IMR-90 (cell line): ENCODE measurements at regions not wholly inside any gene's neighbourhood (a gene's known extent, or its start where the extent isn't known, plus 50 kb on each side); places are given as distances from the start of the nearest gene placed in this dataset.

ENCODE experiments used
- ATAC-seq: fragments of 200-7000 bp; cut with Tn5 transposase; 2 replicates; pipeline ENCODE4 v1.9.1; 2020; ENCODE audit warnings: low read depth, mild to moderate bottlenecking, moderate library complexity
- BruUV-seq: library from RNA; stranded (reverse); fragments of 400-500 nt; replicated peaks from 2 replicates; lab custom pipeline; 2021; lab: Mats Ljungman, UMichigan
- CTCF ChIA-PET: fragments of 300-600 bp; formaldehyde crosslinking; extraction: SDS; loops from one replicate; lab custom pipeline; 2021; ENCODE audit warnings: antibody characterized with exemption; lab: Yijun Ruan, JAX
- POLR2A ChIA-PET: fragments of 300-600 bp; sonication (Branson Sonifier 250); formaldehyde crosslinking; loops from one replicate; lab custom pipeline; 2022; ENCODE audit warnings: antibody characterized with exemption; ENCODE audit not compliant: unreplicated experiment; lab: Charles Lee
- DNase-seq: peaks from one replicate; pipeline ENCODE4 v3.0.0; 2013
- H2AFZ ChIP-seq: replicated peaks from 2 replicates; pipeline ENCODE3; 2013; ENCODE audit warnings: low read length, mild to moderate bottlenecking; ENCODE audit not compliant: poor library complexity
- H2AK5ac ChIP-seq: 2 replicates; pipeline ENCODE4 v1.6.1; 2013; ENCODE audit warnings: low read depth, low read length, inconsistent platforms
- H2AK9ac ChIP-seq: replicated peaks from 2 replicates; pipeline ENCODE3; 2013; ENCODE audit warnings: mild to moderate bottlenecking, low read depth, low read length, moderate library complexity; ENCODE audit not compliant: poor library complexity
- H2BK120ac ChIP-seq: 2 replicates; pipeline ENCODE4 v1.6.1; 2013; ENCODE audit warnings: low read depth, low read length, inconsistent platforms
- H2BK15ac ChIP-seq: 3 replicates; pipeline ENCODE4 v1.6.1; 2013; ENCODE audit warnings: low read depth, low read length, inconsistent platforms
- H2BK20ac ChIP-seq: 2 replicates; pipeline ENCODE4 v1.6.1; 2013; ENCODE audit warnings: low read depth, mild to moderate bottlenecking, inconsistent platforms, low read length, moderate library complexity
- H2BK5ac ChIP-seq: 2 replicates; pipeline ENCODE4 v1.6.1; 2013; ENCODE audit warnings: mild to moderate bottlenecking, low read depth, low read length, inconsistent platforms; ENCODE audit not compliant: poor library complexity, severe bottlenecking
- H3K14ac ChIP-seq: replicated peaks from 2 replicates; pipeline ENCODE4 v1.6.1; 2013; ENCODE audit warnings: low read depth, low read length, inconsistent platforms
- H3K18ac ChIP-seq: 2 replicates; pipeline ENCODE4 v1.6.1; 2013; ENCODE audit warnings: low read depth, low read length, control low read depth
- H3K23ac ChIP-seq: 2 replicates; pipeline ENCODE4 v1.6.1; 2013; ENCODE audit warnings: low read depth, low read length, inconsistent platforms
- H3K27ac ChIP-seq: 2 replicates; pipeline ENCODE4 v1.5.1; 2013; ENCODE audit warnings: mild to moderate bottlenecking, control low read depth, low read length; ENCODE audit not compliant: insufficient read depth
- H3K27me3 ChIP-seq: 2 replicates; pipeline ENCODE4 v1.6.1; 2013; ENCODE audit warnings: low read length; ENCODE audit not compliant: control insufficient read depth, insufficient read depth
- H3K36me3 ChIP-seq: 2 replicates; pipeline ENCODE4 v1.6.1; 2013; ENCODE audit warnings: low read length, mixed read lengths; ENCODE audit not compliant: control insufficient read depth, insufficient read depth
- H3K4ac ChIP-seq: 2 replicates; pipeline ENCODE4 v1.6.1; 2013; ENCODE audit warnings: low read depth, low read length, inconsistent platforms
- H3K4me1 ChIP-seq: 2 replicates; pipeline ENCODE4 v1.6.1; 2013; ENCODE audit warnings: low read length, mixed read lengths; ENCODE audit not compliant: control insufficient read depth, insufficient read depth
- H3K4me2 ChIP-seq: 2 replicates; pipeline ENCODE4 v1.6.1; 2013; ENCODE audit warnings: low read depth, mild to moderate bottlenecking, control low read depth, low read length, moderate library complexity
- H3K4me3 ChIP-seq: 2 replicates; pipeline ENCODE4 v1.5.1; 2013; ENCODE audit warnings: low read depth, mild to moderate bottlenecking, control low read depth, low read length, moderate library complexity; ENCODE audit not compliant: insufficient read depth
- H3K56ac ChIP-seq: 2 replicates; pipeline ENCODE4 v1.6.1; 2013; ENCODE audit warnings: low read length, inconsistent platforms; ENCODE audit not compliant: insufficient read depth; ENCODE audit errors: extremely low read depth
- H3K79me1 ChIP-seq, 2 experiments: 2 replicates each; pipeline ENCODE4 v1.6.1; 2013; ENCODE audit warnings: low read length in 2 of 2, inconsistent platforms in 1 of 2, low read depth in 1 of 2
- H3K9ac ChIP-seq: 2 replicates; pipeline ENCODE4 v1.6.1; 2013; ENCODE audit warnings: low read depth, low read length, control low read depth
- H3K9me1 ChIP-seq: 2 replicates; pipeline ENCODE4 v1.6.1; 2013; ENCODE audit warnings: low read length, inconsistent platforms; ENCODE audit not compliant: insufficient read depth
- H3K9me3 ChIP-seq: 2 replicates; pipeline ENCODE4 v1.6.1; 2013; ENCODE audit warnings: low read length; ENCODE audit not compliant: control insufficient read depth, insufficient read depth
- H4K20me1 ChIP-seq: 2 replicates; pipeline ENCODE4 v1.6.1; 2013; ENCODE audit warnings: low read length, inconsistent platforms; ENCODE audit not compliant: insufficient read depth
- H4K5ac ChIP-seq: 2 replicates; pipeline ENCODE4 v1.6.1; 2013; ENCODE audit warnings: mild to moderate bottlenecking, low read depth, low read length, control low read depth
- H4K8ac ChIP-seq, 2 experiments: 2 replicates each; pipeline ENCODE4 v1.6.1; 2013; ENCODE audit warnings: low read depth in 2 of 2, low read length in 2 of 2, control low read depth in 1 of 2, inconsistent platforms in 1 of 2
- H4K91ac ChIP-seq: 2 replicates; pipeline ENCODE4 v1.6.1; 2013; ENCODE audit warnings: low read depth, low read length, inconsistent platforms; ENCODE audit not compliant: insufficient read depth
- BHLHE40 ChIP-seq: fragments of 150-350 bp; IDR thresholded peaks from 2 replicates; pipeline ENCODE4 v1.6.1; 2016; ENCODE audit warnings: mild to moderate bottlenecking, low read depth, low read length
- CHD1 ChIP-seq: IDR thresholded peaks from 2 replicates; pipeline ENCODE4 v1.6.1; 2012; ENCODE audit warnings: low read depth, low read length, improper control_type of control experiment
- CTCF ChIP-seq: conservative IDR thresholded peaks from 2 replicates; pipeline ENCODE4 v1.5.1; 2012; ENCODE audit warnings: mild to moderate bottlenecking, low read depth, low read length, improper control_type of control experiment
- ELK1 ChIP-seq: fragments of 150-350 bp; IDR thresholded peaks from 2 replicates; pipeline ENCODE4 v1.6.1; 2016; ENCODE audit warnings: low read depth, mild to moderate bottlenecking, low read length, moderate library complexity, borderline replicate concordance
- FOS ChIP-seq: fragments of 150-350 bp; IDR thresholded peaks from 2 replicates; pipeline ENCODE4 v1.6.1; 2016; ENCODE audit warnings: low read depth, low read length
- MAFK ChIP-seq: IDR thresholded peaks from 2 replicates; pipeline ENCODE4 v1.6.1; 2012; ENCODE audit warnings: low read depth, low read length, improper control_type of control experiment
- MAZ ChIP-seq: IDR thresholded peaks from 2 replicates; pipeline ENCODE4 v1.6.1; 2012; ENCODE audit warnings: low read depth, mild to moderate bottlenecking, low read length, improper control_type of control experiment, moderate library complexity, borderline replicate concordance
- MXI1 ChIP-seq: IDR thresholded peaks from 2 replicates; pipeline ENCODE4 v1.6.1; 2012; ENCODE audit warnings: low read depth, mild to moderate bottlenecking, low read length, moderate library complexity, borderline replicate concordance
- NFE2L2 ChIP-seq: fragments of 150-350 bp; IDR thresholded peaks from 2 replicates; pipeline ENCODE4 v1.6.1; 2016; ENCODE audit warnings: low read depth, mild to moderate bottlenecking, low read length
- POLR2A ChIP-seq: IDR thresholded peaks from 2 replicates; pipeline ENCODE4 v1.6.1; 2012; ENCODE audit warnings: mild to moderate bottlenecking, low read depth, low read length
- RCOR1 ChIP-seq: IDR thresholded peaks from 2 replicates; pipeline ENCODE4 v1.6.1; 2012; ENCODE audit warnings: mild to moderate bottlenecking, low read length, improper control_type of control experiment; ENCODE audit not compliant: insufficient replicate concordance
- RFX5 ChIP-seq: IDR thresholded peaks from 2 replicates; pipeline ENCODE4 v1.8.0; 2012; ENCODE audit warnings: low read depth, mild to moderate bottlenecking, low read length, moderate library complexity
- SMC3 ChIP-seq: fragments of 150-350 bp; IDR thresholded peaks from 2 replicates; pipeline ENCODE4 v1.6.1; 2016; ENCODE audit warnings: low read depth, mild to moderate bottlenecking, antibody characterized with exemption, low read length, moderate library complexity
- WGBS, 2 experiments: methylation state at CpG; one replicate each; pipeline versions ENCODE4 v1.1.5 to v1.1.7; 2013; ENCODE audit warnings: missing lambda C conversion rate in 2 of 2; ENCODE audit not compliant: insufficient read length in 1 of 2; ENCODE audit errors: extremely low coverage in 2 of 2; 5-methylcytosine and 5-hydroxymethylcytosine counted together
- dilution Hi-C: fragments of 300-500 bp; cut with HindIII; formaldehyde crosslinking; loops from one replicate; pipeline ENCODE4 v1.14.3; 2018; ENCODE audit warnings: low sequenced_read_pairs; ENCODE audit not compliant: unreplicated experiment
- in situ Hi-C: fragments of 300-500 bp; cut with MboI; formaldehyde crosslinking; loops from 3 replicates; pipeline ENCODE4 v1.14.3; 2019; ENCODE audit warnings: low sequenced_read_pairs, inconsistent platforms, mixed read lengths
- intact Hi-C: fragments of 100-400 bp; cut with micrococcal nuclease; formaldehyde crosslinking; loops from 2 replicates; pipeline ENCODE4 v1.10.0; 2022

- Histone ChIP-seq H2BK5ac (no peak overlapping the region), H3K79me1 (no peaks in the 10 kb centered on the region), H3K56ac (no peak overlapping the region), H3K14ac (no peak overlapping the region), H2AK5ac (no peak overlapping the region), H3K9me1 (no peaks in the 10 kb centered on the region), H4K91ac (no peak overlapping the region), H3K23ac (no peak overlapping the region), H2BK20ac (no peak overlapping the region), H2BK120ac (no peak overlapping the region), H3K27me3 (no peaks in the 10 kb centered on the region), H3K4me3 (no peak overlapping the region), H3K4me2 (no peak overlapping the region), H3K9ac (no peak overlapping the region), H3K4ac (no peak overlapping the region), H3K9me3 (no peaks in the 10 kb centered on the region), H3K36me3 (no peaks in the 10 kb centered on the region), H2AK9ac (no peak overlapping the region), H4K5ac (no peak overlapping the region), H2BK15ac (no peak overlapping the region), H4K8ac (no peak overlapping the region), H3K18ac (no peak overlapping the region), H3K4me1 (no peaks in the 10 kb centered on the region), H4K20me1 (no peaks in the 10 kb centered on the region), H3K27ac (no peak overlapping the region), H2AFZ (no peak overlapping the region)
- ChIA-PET POLR2A (no interaction called here), CTCF (no interaction called here)
- no CpG with 5 or more reads among the region's 1 CpG for WGBS, 2 experiments
- ATAC-seq, result no peak
- TF ChIP-seq RCOR1 (no peak), RFX5 (no peak), MXI1 (no peak), SMC3 (no peak), MAZ (no peak), FOS (no peak), MAFK (no peak), BHLHE40 (no peak), CHD1 (no peak), NFE2L2 (no peak), ELK1 (no peak), POLR2A (no peak), CTCF (no peak)
- dilution Hi-C loops (no loop called here), intact Hi-C loops (no loop called here), in situ Hi-C loops (no loop called here)
- no peak for DNase-seq
- no TSS peak for BruUV-seq
Observed at GRCh38 chr4:89573656-89574055, 263.3 kb downstream of the SNCA start.
